Lung (tissue), 11 donors: ENCODE measurements at regions not wholly inside any gene's neighbourhood (a gene's known extent, or its start where the extent isn't known, plus 50 kb on each side); places are given as distances from the start of the nearest gene placed in this dataset.

Source experiments
- ATAC-seq: fragments of 200-7000 bp; cut with Tn5 transposase; one replicate; pipeline ENCODE4 v1.9.1; 2020; ENCODE audit warnings: moderate number of reproducible peaks; ENCODE audit not compliant: insufficient read depth, low FRiP score
- DNase-seq, 3 donors: peaks; one replicate each; pipeline ENCODE4 v3.0.0-alpha.2; 2013 to 2017
- H3K27ac ChIP-seq, 2 donors: one replicate each; pipeline ENCODE4 v1.5.1; 2013; ENCODE audit warnings: mild to moderate bottlenecking in 2 of 2, moderate library complexity in 2 of 2, control low read depth in 1 of 2, inconsistent platforms in 1 of 2, low read depth in 1 of 2, low read length in 1 of 2
- H3K27me3 ChIP-seq, 3 donors: one replicate each; pipeline ENCODE4 v1.5.1; 2013; ENCODE audit warnings: low read length in 2 of 3; ENCODE audit not compliant: control insufficient read depth in 3 of 3, insufficient read depth in 3 of 3
- H3K36me3 ChIP-seq, 4 donors: one replicate each; pipeline ENCODE4 v1.5.1; 2013; ENCODE audit warnings: low read length in 4 of 4, mild to moderate bottlenecking in 1 of 4, moderate library complexity in 1 of 4; ENCODE audit not compliant: control insufficient read depth in 4 of 4, insufficient read depth in 4 of 4
- H3K4me1 ChIP-seq, 5 donors: one replicate each; pipeline ENCODE4 v1.5.1; 2013; ENCODE audit warnings: low read length in 5 of 5, mild to moderate bottlenecking in 2 of 5, moderate library complexity in 1 of 5; ENCODE audit not compliant: control insufficient read depth in 5 of 5, insufficient read depth in 5 of 5
- H3K4me3 ChIP-seq: one replicate; pipeline ENCODE4 v1.5.1; 2013; ENCODE audit warnings: mild to moderate bottlenecking, control low read depth, moderate library complexity
- H3K9ac ChIP-seq, 2 donors: one replicate each; pipeline ENCODE4 v1.5.1; 2013; ENCODE audit warnings: low read length in 2 of 2, control low read depth in 1 of 2; ENCODE audit not compliant: insufficient read depth in 1 of 2
- H3K9me3 ChIP-seq, 4 donors: one replicate each; pipeline ENCODE4 v1.5.1; 2013; ENCODE audit warnings: low read length in 3 of 4, mild to moderate bottlenecking in 1 of 4, moderate library complexity in 1 of 4; ENCODE audit not compliant: control insufficient read depth in 4 of 4, insufficient read depth in 3 of 4
- CTCF ChIP-seq: IDR thresholded peaks from 2 replicates; pipeline ENCODE4 v1.5.1; 2012; ENCODE audit warnings: mild to moderate bottlenecking; ENCODE audit errors: control extremely low read depth, extremely low read depth
- WGBS, 2 donors: extraction: QIAGEN DNeasy Blood & Tissue Kit; methylation state at CpG; one replicate each; pipeline ENCODE4 v1.1.7; 2013; 5-methylcytosine and 5-hydroxymethylcytosine counted together
- donor health status: control.
- donor health status: control.
- donor health status: Bipolar disorder and iron deficiency.
- donor health status: healthy.
- donor health status: DM: yes; HTN: yes; CAD: no.

GRCh38 chr7:69186974-69187373 lies 411.3 kb upstream of the AUTS2 start:
- peaks cover 0 to 8% (median 0%) of the 10 kb centered on the region in 5 donors for H3K4me1 ChIP-seq
- no peak overlapping the region for H3K9ac ChIP-seq
- DNase-seq (no peak), ATAC-seq (no peak)
- TF ChIP-seq CTCF, result no peak
- no peaks in the 10 kb centered on the region for H3K36me3 ChIP-seq
- WGBS, 2 donors, result 94 to 98% methylated on average over 5 of the region's 5 CpGs
- H3K4me3 ChIP-seq, result no peak overlapping the region
- no peak overlapping the region for H3K27ac ChIP-seq
- H3K9me3 ChIP-seq, result peaks cover 0 to 3% (median 1%) of the 10 kb centered on the region in 4 donors
- H3K27me3 ChIP-seq, result no peaks in the 10 kb centered on the region

- 94 to 97% methylated on average over 5 of the region's 5 CpGs for WGBS, 2 donors
- ATAC-seq (no peak), DNase-seq (no peak)
- peaks cover 0 to 8% (median 0%) of the 10 kb centered on the region in 5 donors for H3K4me1 ChIP-seq
- no peak overlapping the region for H3K27ac ChIP-seq
- H3K36me3 ChIP-seq, result no peaks in the 10 kb centered on the region
- TF ChIP-seq CTCF, result no peak
- peaks cover 0 to 3% (median 1%) of the 10 kb centered on the region in 4 donors for H3K9me3 ChIP-seq
- no peak overlapping the region for H3K4me3 ChIP-seq
- no peak overlapping the region for H3K9ac ChIP-seq
- no peaks in the 10 kb centered on the region for H3K27me3 ChIP-seq
Observed at GRCh38 chr7:69187824-69188333, 410.4 kb upstream of the AUTS2 start.

DNA sequence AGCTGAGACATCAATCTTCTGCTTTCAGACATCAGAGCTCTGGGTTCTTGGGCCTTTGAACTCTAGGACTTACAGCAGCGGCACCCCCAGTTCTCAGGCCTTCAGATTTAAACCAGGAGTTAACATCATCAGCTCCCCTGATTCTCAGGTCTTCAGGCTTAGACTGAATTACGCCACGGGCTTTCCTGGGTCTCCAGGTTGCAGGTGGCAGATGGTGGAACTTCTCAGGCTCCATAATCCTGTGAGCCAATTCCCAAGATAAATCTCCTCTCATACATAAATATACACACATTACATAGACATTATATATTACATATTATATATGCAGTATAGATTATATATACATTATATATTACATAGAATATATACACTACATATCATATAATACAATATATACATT lies 408.9 kb upstream of the AUTS2 start:
- no peak overlapping the region for H3K9ac ChIP-seq
- no peak for TF ChIP-seq CTCF
- no peaks in the 10 kb centered on the region for H3K36me3 ChIP-seq
- peaks cover 0 to 3% (median 1%) of the 10 kb centered on the region in 4 donors for H3K9me3 ChIP-seq
- DNase-seq (no peak), ATAC-seq (no peak)
- no peak overlapping the region for H3K27ac ChIP-seq
- WGBS, 2 donors, result 94 to 96% methylated on average over 3 of the region's 3 CpGs
- no peaks in the 10 kb centered on the region for H3K27me3 ChIP-seq
- H3K4me3 ChIP-seq, result no peak overlapping the region
- peaks cover 0 to 8% (median 0%) of the 10 kb centered on the region in 5 donors for H3K4me1 ChIP-seq

DNA sequence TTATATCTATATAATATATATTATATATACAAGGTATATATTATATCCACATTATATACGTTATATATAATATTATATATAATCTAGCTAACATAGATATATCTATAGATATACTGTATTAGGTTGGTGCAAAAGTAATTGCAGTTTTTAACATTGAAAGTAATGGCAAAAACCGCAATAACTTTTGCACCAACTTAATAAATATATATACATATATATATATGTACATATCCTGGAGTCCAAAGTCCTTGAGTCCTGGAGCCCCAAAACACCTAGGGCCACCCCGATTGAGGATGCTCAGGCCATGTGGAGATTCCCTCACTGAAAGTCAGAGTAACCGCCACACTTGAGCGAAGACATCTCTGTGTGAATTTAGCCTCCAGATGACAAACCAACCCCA lies 408.2 kb upstream of the AUTS2 start:
- peaks cover 0 to 8% (median 0%) of the 10 kb centered on the region in 5 donors for H3K4me1 ChIP-seq
- no peak overlapping the region for H3K27ac ChIP-seq
- H3K9ac ChIP-seq, result no peak overlapping the region
- 93 to 95% methylated on average over 5 of the region's 5 CpGs for WGBS, 2 donors
- TF ChIP-seq CTCF, result no peak
- no peaks in the 10 kb centered on the region for H3K36me3 ChIP-seq
- H3K27me3 ChIP-seq, result no peaks in the 10 kb centered on the region
- ATAC-seq, result no peak
- no peak overlapping the region for H3K4me3 ChIP-seq
- H3K9me3 ChIP-seq, result peaks cover 0 to 3% (median 1%) of the 10 kb centered on the region in 4 donors
- no peak for DNase-seq
